HG03342 (cell line): ENCODE measurements at regions not wholly inside any gene's neighbourhood (a gene's known extent, or its start where the extent isn't known, plus 50 kb on each side); places are given as distances from the start of the nearest gene placed in this dataset.

Source experiments
- ATAC-seq: cut with Tn5 transposase; IDR thresholded peaks from one replicate; pipeline ENCODE4 v1.9.1; 2021; ENCODE audit warnings: mild to moderate bottlenecking, moderate library complexity; ENCODE audit not compliant: unreplicated experiment

DNA sequence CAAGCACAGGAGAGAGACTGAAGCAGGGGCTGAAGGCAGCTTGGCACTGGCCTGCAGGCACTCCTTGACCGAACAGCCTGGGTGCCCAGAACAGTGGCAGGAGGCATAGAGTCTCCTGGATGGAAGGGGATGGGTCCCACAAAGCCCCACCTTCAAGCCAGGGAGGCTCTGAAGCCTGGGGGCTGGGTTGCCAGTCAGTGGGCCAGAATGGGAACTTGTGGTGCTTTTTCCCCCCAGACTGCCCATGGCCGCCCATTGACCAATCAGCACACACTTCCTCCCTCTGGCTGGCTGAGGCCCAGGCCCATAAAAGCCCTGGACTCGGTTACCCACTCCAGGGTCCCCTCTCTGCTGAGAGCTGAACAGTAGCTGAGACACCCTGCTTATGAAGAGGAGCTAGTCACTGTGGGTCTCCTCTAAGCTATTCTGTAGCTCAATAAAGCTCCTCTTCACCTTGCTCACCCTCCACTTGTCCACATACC, 109.6 kb downstream of the ELAPOR2 start:
- no peak for ATAC-seq

DNA sequence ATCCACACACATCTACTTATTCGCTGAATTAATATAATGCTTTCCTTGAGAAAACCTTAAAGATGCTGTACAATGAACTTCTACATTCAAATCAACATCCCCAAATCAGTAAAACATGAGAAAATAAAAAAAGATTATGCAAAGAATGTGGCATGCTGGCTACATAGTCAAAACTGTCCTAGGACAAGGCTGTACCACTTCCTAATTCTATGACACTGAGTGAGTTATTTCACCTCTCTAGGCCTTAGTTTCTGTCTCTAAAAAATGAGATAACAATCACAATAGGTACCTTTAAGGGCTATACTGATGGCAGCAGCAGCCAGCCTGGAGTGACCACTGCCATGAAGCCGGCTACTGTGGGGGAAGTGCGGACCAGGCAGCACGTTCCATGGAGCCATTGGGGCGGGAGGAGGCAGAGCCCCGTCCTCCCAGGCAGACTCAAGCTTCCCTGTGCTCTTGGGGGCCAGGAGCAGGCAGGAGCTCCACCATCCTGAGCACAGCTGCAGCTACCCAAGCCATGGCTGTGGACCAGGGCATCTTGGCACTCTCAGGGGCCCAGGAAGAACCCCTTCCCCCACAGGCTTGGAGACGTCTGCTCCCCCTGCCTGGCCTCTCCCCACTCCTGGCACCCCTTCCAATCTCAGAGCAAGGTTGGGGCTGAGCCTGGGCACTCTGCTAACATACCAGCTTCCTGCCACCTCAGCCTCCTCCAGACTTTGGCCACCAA, 110.2 kb downstream of the ELAPOR2 start:
- peak; percentile 96 for ATAC-seq

- ATAC-seq: no peak
These were observed 111.5 kb downstream of the ELAPOR2 start for GRCh38 chr7:86947929-86948328.

GRCh38 chr7:86943447-86943846, 116.0 kb downstream of the ELAPOR2 start:
- no peak for ATAC-seq

GRCh38 chr7:86942995-86943394, 116.5 kb downstream of the ELAPOR2 start:
- ATAC-seq: no peak

DNA sequence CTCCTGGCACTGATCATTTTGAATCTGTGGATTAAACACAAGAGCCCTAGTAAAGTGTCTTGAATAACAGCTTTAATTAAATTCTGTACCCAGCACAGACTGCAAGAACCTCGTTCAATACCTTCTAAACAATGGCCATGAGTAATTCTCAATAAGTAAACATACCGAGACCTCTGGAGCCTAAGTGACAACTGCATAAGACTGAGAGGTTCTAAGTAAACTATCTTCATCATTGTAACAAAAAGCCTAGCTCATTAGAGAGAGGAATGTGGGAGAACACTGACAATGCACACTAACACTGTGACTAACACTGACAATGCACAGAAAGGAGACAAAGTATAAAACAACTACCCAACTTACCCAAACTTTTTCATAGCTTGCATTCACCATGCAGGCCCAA, 117.4 kb downstream of the ELAPOR2 start:
- no peak for ATAC-seq

- ATAC-seq: peak; percentile 94
These were observed 120.1 kb downstream of the ELAPOR2 start for GRCh38 chr7:86939197-86939814.

DNA sequence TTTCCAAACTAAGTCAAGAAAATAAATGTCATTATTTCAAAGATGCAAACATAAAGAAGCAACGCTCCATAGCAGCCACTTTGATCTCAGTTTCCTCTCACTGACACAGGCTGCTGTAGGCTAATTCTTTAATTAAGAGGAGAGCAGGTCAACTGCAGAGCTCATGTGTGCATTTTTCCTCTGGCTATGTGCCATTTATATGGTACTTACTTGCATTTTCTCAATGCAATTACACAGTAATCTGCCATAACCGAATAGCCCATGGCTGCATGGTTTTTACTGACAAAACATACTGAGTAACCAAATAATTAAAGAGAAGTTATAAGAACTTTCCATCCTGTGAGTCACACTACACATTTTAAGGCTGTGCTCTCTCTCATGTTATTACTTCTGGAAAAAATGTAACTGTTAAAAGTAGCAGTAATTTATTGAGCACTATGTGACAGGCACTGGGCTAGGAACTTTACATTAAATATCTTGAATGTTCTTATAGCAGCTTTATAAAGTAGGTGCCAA, 122.0 kb downstream of the ELAPOR2 start:
- no peak for ATAC-seq

- ATAC-seq: no peak
These were observed 126.1 kb downstream of the ELAPOR2 start for GRCh38 chr7:86933295-86933845.

DNA sequence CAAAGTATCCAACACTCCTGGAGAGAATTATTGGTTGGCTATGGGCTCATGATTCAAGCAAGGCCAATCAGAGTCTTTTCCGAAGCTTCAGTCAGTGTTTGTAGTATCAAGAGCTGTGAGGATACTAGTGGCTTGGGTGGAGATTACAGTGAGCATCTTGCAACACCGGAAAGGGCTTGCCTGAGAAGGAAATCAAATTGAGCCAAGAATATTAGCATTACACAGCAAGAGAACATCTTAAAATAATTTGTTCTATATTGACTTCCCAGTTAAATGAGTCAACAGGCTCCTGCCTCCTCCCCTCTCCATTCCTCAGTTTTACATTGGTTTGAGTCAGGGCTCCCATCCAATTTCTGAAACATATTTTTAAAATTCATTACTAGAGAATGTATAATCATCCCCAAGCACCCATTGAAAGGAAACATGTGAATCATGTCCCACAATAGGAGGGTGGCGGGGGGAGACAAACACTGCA, 127.4 kb downstream of the ELAPOR2 start:
- ATAC-seq: no peak

GRCh38 chr7:86931439-86931838, 128.0 kb downstream of the ELAPOR2 start:
- no peak for ATAC-seq

DNA sequence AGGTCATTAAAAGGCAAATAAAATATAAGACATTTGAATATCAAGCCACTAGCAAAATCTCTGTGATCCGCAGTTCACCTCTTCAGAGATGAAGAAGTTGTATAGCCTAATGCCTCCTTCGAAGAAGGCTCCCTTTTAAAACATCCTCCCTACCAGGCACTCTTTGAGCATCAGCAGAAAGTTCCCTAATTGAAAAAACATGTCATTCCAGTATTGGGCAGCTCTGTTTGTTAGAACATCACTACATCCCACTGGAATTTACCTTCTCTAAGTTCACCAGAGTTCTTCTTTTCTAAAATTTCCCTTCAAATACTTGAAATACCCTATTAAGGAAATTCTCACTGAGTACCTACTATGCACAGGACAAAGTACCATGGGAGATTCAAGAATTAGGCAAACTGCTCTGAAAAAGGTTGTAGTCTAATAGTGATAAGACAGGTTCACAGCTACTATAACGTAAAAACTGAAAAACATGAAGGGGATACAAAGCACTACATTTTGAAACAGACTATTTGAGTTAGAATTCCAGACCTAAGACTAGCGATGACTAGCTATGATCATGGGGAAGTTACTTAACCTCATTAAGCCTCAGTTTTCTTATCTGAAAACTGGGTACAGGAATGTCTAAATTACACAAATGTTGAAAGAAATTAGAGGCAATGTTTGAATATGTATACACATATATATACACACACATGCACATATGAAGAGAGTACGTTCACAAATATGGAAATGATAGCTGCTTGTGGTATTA, 128.7 kb downstream of the ELAPOR2 start:
- no peak for ATAC-seq

DNA sequence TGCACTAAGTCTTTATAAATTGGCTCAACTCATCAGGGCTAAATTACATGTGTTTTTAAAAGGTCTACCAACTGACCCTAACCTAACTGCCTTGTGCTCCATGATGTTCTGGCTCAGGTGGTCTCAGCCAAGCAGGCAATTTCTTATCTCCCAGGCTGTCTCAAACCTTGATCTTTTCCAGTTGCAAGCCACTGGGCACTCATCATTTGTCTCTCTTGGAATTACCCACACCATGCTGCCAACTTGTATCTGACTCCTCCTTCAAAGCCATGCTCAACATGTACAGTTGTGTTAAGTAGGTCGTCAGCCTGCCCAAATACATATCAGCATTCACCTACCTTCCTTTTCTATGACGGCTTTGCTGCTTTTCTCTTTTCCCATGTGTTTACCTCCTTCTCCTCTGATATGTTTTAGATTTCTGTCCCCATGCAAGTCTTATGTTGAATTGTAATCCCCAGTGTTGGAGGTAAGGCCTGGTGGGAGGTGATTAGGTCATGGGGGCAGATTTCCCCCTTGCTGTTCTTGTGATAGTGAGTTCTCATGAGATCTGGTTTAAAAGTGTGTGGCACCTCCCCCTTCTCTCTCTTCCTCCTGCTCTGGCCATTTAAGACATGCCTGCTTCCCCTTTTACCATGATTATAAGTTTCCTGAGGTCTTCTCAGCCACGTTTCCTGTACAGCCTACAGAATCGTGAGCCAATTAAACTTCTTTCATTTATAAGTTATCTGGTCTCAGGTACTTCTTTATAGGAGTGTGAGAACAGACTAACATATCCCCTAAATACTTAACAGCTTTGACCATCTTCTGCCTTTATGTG, 130.0 kb downstream of the ELAPOR2 start:
- peak; percentile 40 for ATAC-seq

GRCh38 chr7:86928308-86928707, 131.1 kb downstream of the ELAPOR2 start:
- ATAC-seq: no peak

GRCh38 chr7:86926732-86927131, 132.7 kb downstream of the ELAPOR2 start:
- ATAC-seq: peak; percentile 57

- no peak for ATAC-seq
These were observed 134.2 kb downstream of the ELAPOR2 start for GRCh38 chr7:86925221-86925620.

GRCh38 chr7:86923527-86923926, 135.9 kb downstream of the ELAPOR2 start:
- ATAC-seq: no peak

DNA sequence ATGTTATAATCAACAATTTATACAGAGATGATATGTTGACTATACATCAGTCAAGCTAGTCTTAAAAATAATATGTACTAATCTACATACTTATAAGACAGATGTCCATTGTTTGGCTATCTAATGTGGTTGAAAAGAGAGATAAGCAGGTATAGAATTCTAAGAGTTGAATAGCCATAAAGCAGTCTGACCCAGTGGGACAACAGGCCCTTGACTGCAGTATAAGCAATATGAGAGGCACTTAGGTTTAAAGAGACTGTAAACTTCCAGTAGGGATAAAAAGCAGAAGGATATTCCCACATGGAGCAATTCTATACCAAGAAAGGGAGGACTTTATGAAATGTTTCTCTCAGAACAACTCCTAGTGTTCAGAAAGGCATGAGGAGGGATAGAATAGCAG, 139.3 kb downstream of the ELAPOR2 start:
- ATAC-seq: no peak

DNA sequence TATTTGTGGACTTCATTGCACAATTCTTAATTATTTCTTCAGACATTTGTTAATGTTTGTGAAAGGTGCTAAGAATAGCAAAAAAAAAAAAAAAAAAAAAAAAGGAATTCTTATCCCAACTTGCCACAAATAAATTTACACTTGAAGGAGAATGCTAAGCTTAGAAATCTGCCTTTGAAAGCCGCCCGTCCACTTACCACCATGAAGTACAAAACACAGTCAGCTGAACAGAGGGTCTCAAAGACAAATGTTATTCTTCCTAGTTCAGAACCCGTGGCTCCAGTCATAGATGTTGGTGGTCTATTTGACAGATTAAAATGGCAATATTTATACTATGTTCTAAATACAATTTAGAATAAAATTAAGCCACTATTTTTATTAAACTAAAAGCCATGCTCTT, 141.2 kb downstream of the ELAPOR2 start:
- ATAC-seq: no peak

GRCh38 chr7:86916277-86916825, 143.1 kb downstream of the ELAPOR2 start:
- no peak for ATAC-seq
